Neural cell (in vitro differentiated cells): ENCODE measurements at regions not wholly inside any gene's neighbourhood (a gene's known extent, or its start where the extent isn't known, plus 50 kb on each side); places are given as distances from the start of the nearest gene placed in this dataset.

Experiments
- CTCF ChIP-seq: fragments of 450-650 bp; IDR thresholded peaks from 2 replicates; pipeline ENCODE4 v1.5.1; 2014; ENCODE audit warnings: antibody characterized with exemption, mild to moderate bottlenecking, moderate library complexity; ENCODE audit not compliant: poor library complexity, severe bottlenecking
- MXI1 ChIP-seq: fragments of 450-650 bp; conservative IDR thresholded peaks from 2 replicates; pipeline ENCODE4 v1.6.1; 2014; ENCODE audit warnings: antibody characterized with exemption, mild to moderate bottlenecking; ENCODE audit not compliant: poor library complexity, severe bottlenecking
- POLR2AphosphoS5 ChIP-seq: IDR thresholded peaks from 2 replicates; pipeline ENCODE4 v1.6.1; 2012

GRCh38 chr10:81146436-81146835 lies 608.7 kb downstream of the SH2D4B start:
- TF ChIP-seq MXI1 (no peak), POLR2AphosphoS5 (no peak), CTCF (no peak)
